HuH-7.5 (cell line): ENCODE measurements at regions not wholly inside any gene's neighbourhood (a gene's known extent, or its start where the extent isn't known, plus 50 kb on each side); places are given as distances from the start of the nearest gene placed in this dataset.
"Not testable (repeated sequence)": the region's sequence is repeated elsewhere in the genome, so short reads cannot be mapped to it uniquely, and the experiment has no call there.

Experiments
- DNase-seq: peaks from one replicate; pipeline ENCODE4 v3.0.0; 2011; ENCODE audit warnings: low spot score

- no peak for DNase-seq
These were observed 87.7 kb downstream of the DCK start for GRCh38 chr4:71081192-71081591.

- no peak for DNase-seq
These were observed 100.3 kb downstream of the DCK start for GRCh38 chr4:71093745-71094144.

GRCh38 chr4:71094201-71094600, 100.8 kb downstream of the DCK start:
- DNase-seq: no peak

GRCh38 chr4:71095141-71095540, 101.7 kb downstream of the DCK start:
- DNase-seq: no peak

- no peak for DNase-seq
These were observed 102.1 kb downstream of the DCK start for GRCh38 chr4:71095545-71095944.

- DNase-seq: no peak
These were observed 114.3 kb downstream of the DCK start for GRCh38 chr4:71107726-71108125.

GRCh38 chr4:71110499-71110898, 117.0 kb downstream of the DCK start:
- DNase-seq: no peak

- DNase-seq: not testable (repeated sequence)
These were observed 117.7 kb downstream of the DCK start for GRCh38 chr4:71111133-71111532.

- no peak for DNase-seq
These were observed 119.8 kb downstream of the DCK start for GRCh38 chr4:71113294-71113693.

GRCh38 chr4:71120831-71121524, 127.5 kb downstream of the DCK start:
- no peak for DNase-seq

GRCh38 chr4:71123951-71124350, 130.5 kb downstream of the DCK start:
- DNase-seq: no peak

GRCh38 chr4:71125137-71125536, 131.7 kb downstream of the DCK start:
- DNase-seq: no peak

- no peak for DNase-seq
These were observed 133.3 kb downstream of the DCK start for GRCh38 chr4:71126719-71127118.

- no peak for DNase-seq
These were observed 137.6 kb downstream of the DCK start for GRCh38 chr4:71130827-71131603.

GRCh38 chr4:71132486-71132885, 139.0 kb downstream of the DCK start:
- no peak for DNase-seq

- no peak for DNase-seq
These were observed 140.0 kb downstream of the DCK start for GRCh38 chr4:71133491-71133890.

- DNase-seq: no peak
These were observed 142.6 kb downstream of the DCK start for GRCh38 chr4:71136071-71136470.

GRCh38 chr4:71138007-71138615, 144.7 kb downstream of the DCK start:
- DNase-seq: no peak

- DNase-seq: no peak
These were observed 147.1 kb downstream of the DCK start for GRCh38 chr4:71140563-71140962.

GRCh38 chr4:71141125-71141524, 147.7 kb downstream of the DCK start:
- DNase-seq: no peak

GRCh38 chr4:71147261-71147660, 153.8 kb downstream of the DCK start:
- no peak for DNase-seq

- DNase-seq: no peak
These were observed 155.1 kb downstream of the DCK start for GRCh38 chr4:71148545-71148944.

GRCh38 chr4:71151054-71151453, 157.6 kb downstream of the DCK start:
- no peak for DNase-seq
